GM12878 (cell line): ENCODE measurements at regions not wholly inside any gene's neighbourhood (a gene's known extent, or its start where the extent isn't known, plus 50 kb on each side); places are given as distances from the start of the nearest gene placed in this dataset.

Source experiments
- CHD2 ChIP-seq: IDR thresholded peaks from 2 replicates; pipeline ENCODE4 v1.6.1; 2011; ENCODE audit warnings: low read depth, low read length, improper control_type of control experiment, borderline replicate concordance
- EZH2 ChIP-seq: IDR thresholded peaks from 2 replicates; pipeline ENCODE4 v1.6.1; 2012; ENCODE audit warnings: low read depth, mild to moderate bottlenecking, control low read depth, inconsistent platforms, low read length, borderline replicate concordance; ENCODE audit not compliant: control insufficient read depth
- FOXK2 ChIP-seq: fragments of 450-650 bp; IDR thresholded peaks from 2 replicates; pipeline ENCODE4 v1.6.1; 2017; ENCODE audit warnings: mild to moderate bottlenecking, moderate library complexity
- HCFC1 ChIP-seq: fragments of 150-350 bp; IDR thresholded peaks from 2 replicates; pipeline ENCODE4 v1.6.1; 2014; ENCODE audit warnings: low read length
- HDAC2 ChIP-seq: fragments of 200-600 bp; sonication (generic); IDR thresholded peaks from 2 replicates; pipeline ENCODE4 v1.6.1; 2017
- HDAC6 ChIP-seq: fragments of 200-600 bp; sonication (generic); IDR thresholded peaks from one replicate; pipeline ENCODE4 v1.8.0; 2017; ENCODE audit warnings: antibody characterized with exemption; ENCODE audit not compliant: unreplicated experiment
- HSF1 ChIP-seq: fragments of 150-350 bp; IDR thresholded peaks from 2 replicates; pipeline ENCODE4 v1.6.1; 2014; ENCODE audit warnings: mild to moderate bottlenecking, low read depth, low read length
- POLR2A ChIP-seq: IDR thresholded peaks from 2 replicates; pipeline ENCODE4 v1.6.1; 2011; ENCODE audit warnings: low read depth, mild to moderate bottlenecking, low read length
- POLR2AphosphoS5 ChIP-seq: IDR thresholded peaks from 2 replicates; pipeline ENCODE4 v1.6.1; 2011; ENCODE audit warnings: mild to moderate bottlenecking, low read length, inconsistent platforms
- RAD21 ChIP-seq: IDR thresholded peaks from 2 replicates; pipeline ENCODE4 v1.6.1; 2011; ENCODE audit warnings: mild to moderate bottlenecking, low read depth, low read length, moderate library complexity; ENCODE audit not compliant: insufficient read depth
- TAF1 ChIP-seq: IDR thresholded peaks from 2 replicates; pipeline ENCODE4 v1.6.1; 2011; ENCODE audit warnings: mild to moderate bottlenecking, low read depth, low read length, borderline replicate concordance
- TF ChIP-seq, protein P1 (sequence below), 3 experiments: IDR thresholded peaks in 2 of 3; conservative IDR thresholded peaks in 1 of 3; 2 replicates each; pipeline ENCODE4 v1.5.1; 2011; ENCODE audit warnings: low read depth in 3 of 3, low read length in 3 of 3, mild to moderate bottlenecking in 3 of 3, control low read depth in 2 of 3, moderate library complexity in 2 of 3, inconsistent platforms in 1 of 3, mixed read lengths in 1 of 3; ENCODE audit not compliant: control insufficient read depth in 2 of 3, insufficient read depth in 1 of 3; ENCODE audit errors: extremely low read depth in 1 of 3
- TF ChIP-seq, protein P2 (sequence below): IDR thresholded peaks from 2 replicates; pipeline ENCODE4 v1.6.1; 2012; ENCODE audit warnings: mild to moderate bottlenecking, low read depth, low read length

GRCh38 chr17:27991462-27991993, 50.9 kb upstream of the NLK start:
- no peak for TF ChIP-seq CHD2
- no peak for TF ChIP-seq EZH2
- no peak for TF ChIP-seq POLR2A
- TF ChIP-seq FOXK2, result no peak
- TF ChIP-seq, protein P1, sequence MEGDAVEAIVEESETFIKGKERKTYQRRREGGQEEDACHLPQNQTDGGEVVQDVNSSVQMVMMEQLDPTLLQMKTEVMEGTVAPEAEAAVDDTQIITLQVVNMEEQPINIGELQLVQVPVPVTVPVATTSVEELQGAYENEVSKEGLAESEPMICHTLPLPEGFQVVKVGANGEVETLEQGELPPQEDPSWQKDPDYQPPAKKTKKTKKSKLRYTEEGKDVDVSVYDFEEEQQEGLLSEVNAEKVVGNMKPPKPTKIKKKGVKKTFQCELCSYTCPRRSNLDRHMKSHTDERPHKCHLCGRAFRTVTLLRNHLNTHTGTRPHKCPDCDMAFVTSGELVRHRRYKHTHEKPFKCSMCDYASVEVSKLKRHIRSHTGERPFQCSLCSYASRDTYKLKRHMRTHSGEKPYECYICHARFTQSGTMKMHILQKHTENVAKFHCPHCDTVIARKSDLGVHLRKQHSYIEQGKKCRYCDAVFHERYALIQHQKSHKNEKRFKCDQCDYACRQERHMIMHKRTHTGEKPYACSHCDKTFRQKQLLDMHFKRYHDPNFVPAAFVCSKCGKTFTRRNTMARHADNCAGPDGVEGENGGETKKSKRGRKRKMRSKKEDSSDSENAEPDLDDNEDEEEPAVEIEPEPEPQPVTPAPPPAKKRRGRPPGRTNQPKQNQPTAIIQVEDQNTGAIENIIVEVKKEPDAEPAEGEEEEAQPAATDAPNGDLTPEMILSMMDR (IDR thresholded peaks at IDR 0.05 in 2 of 3, conservative IDR thresholded peaks at IDR 0.05 in 1 of 3; ENCODE audit: control insufficient read depth in 2 of 3, extremely low read depth in 1 of 3, insufficient read depth in 1 of 3, low read depth in 3 of 3, low read length in 3 of 3), result no peak
- no peak for TF ChIP-seq HDAC2
- TF ChIP-seq HCFC1, result no peak
- TF ChIP-seq HDAC6, result no peak
- no peak for TF ChIP-seq RAD21
- no peak for TF ChIP-seq POLR2AphosphoS5
- TF ChIP-seq, protein P2, sequence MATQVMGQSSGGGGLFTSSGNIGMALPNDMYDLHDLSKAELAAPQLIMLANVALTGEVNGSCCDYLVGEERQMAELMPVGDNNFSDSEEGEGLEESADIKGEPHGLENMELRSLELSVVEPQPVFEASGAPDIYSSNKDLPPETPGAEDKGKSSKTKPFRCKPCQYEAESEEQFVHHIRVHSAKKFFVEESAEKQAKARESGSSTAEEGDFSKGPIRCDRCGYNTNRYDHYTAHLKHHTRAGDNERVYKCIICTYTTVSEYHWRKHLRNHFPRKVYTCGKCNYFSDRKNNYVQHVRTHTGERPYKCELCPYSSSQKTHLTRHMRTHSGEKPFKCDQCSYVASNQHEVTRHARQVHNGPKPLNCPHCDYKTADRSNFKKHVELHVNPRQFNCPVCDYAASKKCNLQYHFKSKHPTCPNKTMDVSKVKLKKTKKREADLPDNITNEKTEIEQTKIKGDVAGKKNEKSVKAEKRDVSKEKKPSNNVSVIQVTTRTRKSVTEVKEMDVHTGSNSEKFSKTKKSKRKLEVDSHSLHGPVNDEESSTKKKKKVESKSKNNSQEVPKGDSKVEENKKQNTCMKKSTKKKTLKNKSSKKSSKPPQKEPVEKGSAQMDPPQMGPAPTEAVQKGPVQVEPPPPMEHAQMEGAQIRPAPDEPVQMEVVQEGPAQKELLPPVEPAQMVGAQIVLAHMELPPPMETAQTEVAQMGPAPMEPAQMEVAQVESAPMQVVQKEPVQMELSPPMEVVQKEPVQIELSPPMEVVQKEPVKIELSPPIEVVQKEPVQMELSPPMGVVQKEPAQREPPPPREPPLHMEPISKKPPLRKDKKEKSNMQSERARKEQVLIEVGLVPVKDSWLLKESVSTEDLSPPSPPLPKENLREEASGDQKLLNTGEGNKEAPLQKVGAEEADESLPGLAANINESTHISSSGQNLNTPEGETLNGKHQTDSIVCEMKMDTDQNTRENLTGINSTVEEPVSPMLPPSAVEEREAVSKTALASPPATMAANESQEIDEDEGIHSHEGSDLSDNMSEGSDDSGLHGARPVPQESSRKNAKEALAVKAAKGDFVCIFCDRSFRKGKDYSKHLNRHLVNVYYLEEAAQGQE, result no peak
- no peak for TF ChIP-seq TAF1
- no peak for TF ChIP-seq HSF1
